ENCODE measurements at regions not wholly inside any gene's neighbourhood (a gene's known extent, or its start where the extent isn't known, plus 50 kb on each side); places are given as distances from the start of the nearest gene placed in this dataset.

GRCh38 chr11:15541079-15541478, 426.4 kb downstream of the INSC start:
- DNase-seq (no peak), ATAC-seq (no peak)
- no peaks in the 10 kb centered on the region for H3K36me3 ChIP-seq
- no peaks in the 10 kb centered on the region for H3K4me1 ChIP-seq
- no peaks in the 10 kb centered on the region for H3K27me3 ChIP-seq
- WGBS, 2 donors, result 82 to 86% methylated on average over 3 of the region's 3 CpGs
- no peaks in the 10 kb centered on the region for H3K9me3 ChIP-seq
- H3K27ac ChIP-seq, result no peak overlapping the region
- no peak overlapping the region for H3K4me3 ChIP-seq
- no peak for TF ChIP-seq CTCF (IDR thresholded peaks at IDR 0.05)
- intact Hi-C loops (cut with DNase I), result no loop called here

- H3K27ac ChIP-seq, result no peak overlapping the region
- TF ChIP-seq CTCF (IDR thresholded peaks at IDR 0.05), result no peak
- no peak overlapping the region for H3K4me3 ChIP-seq
- WGBS, 2 donors, result 71 to 72% methylated on average over 5 of the region's 5 CpGs
- no peaks in the 10 kb centered on the region for H3K9me3 ChIP-seq
- H3K4me1 ChIP-seq, result no peaks in the 10 kb centered on the region
- DNase-seq (no peak), ATAC-seq (no peak)
- no peaks in the 10 kb centered on the region for H3K36me3 ChIP-seq
- intact Hi-C loops (cut with DNase I), result no loop called here
- no peaks in the 10 kb centered on the region for H3K27me3 ChIP-seq
These were observed 429.6 kb downstream of the INSC start for GRCh38 chr11:15544353-15544752.

GRCh38 chr11:15547685-15548084, 433.0 kb downstream of the INSC start:
- Histone ChIP-seq H3K36me3 (no peaks in the 10 kb centered on the region), H3K4me3 (no peak overlapping the region), H3K4me1 (peaks cover 0 to 10% (median 0%) of the 10 kb centered on the region in 9 donors), H3K9me3 (no peaks in the 10 kb centered on the region), H3K27me3 (no peaks in the 10 kb centered on the region), H3K27ac (no peak overlapping the region)
- 93 to 96% methylated on average over 3 of the region's 3 CpGs for WGBS, 2 donors
- intact Hi-C loops (cut with DNase I), result no loop called here
- no peak for TF ChIP-seq CTCF (IDR thresholded peaks at IDR 0.05)
- DNase-seq (no peak), ATAC-seq (no peak)

GRCh38 chr11:15551901-15552851, 437.5 kb downstream of the INSC start:
- WGBS, 2 donors, result 61 to 67% methylated on average over 4 of the region's 4 CpGs
- peaks cover 0 to 20% (median 0%) of the 10 kb centered on the region in 9 donors for H3K4me1 ChIP-seq
- no peaks in the 10 kb centered on the region for H3K36me3 ChIP-seq
- no peak for TF ChIP-seq CTCF (IDR thresholded peaks at IDR 0.05)
- DNase-seq (no peak), ATAC-seq (peak in 2 of 8 donors; percentile 28 to 70)
- peak overlapping the region in 2 of 10 donors; percentile 16 to 27 for H3K27ac ChIP-seq
- intact Hi-C loops (cut with DNase I), result no loop called here
- H3K27me3 ChIP-seq, result no peaks in the 10 kb centered on the region
- no peaks in the 10 kb centered on the region for H3K9me3 ChIP-seq
- no peak overlapping the region for H3K4me3 ChIP-seq

All from heart right ventricle (tissue), 16 donors.